ENCODE measurements at regions not wholly inside any gene's neighbourhood (a gene's known extent, or its start where the extent isn't known, plus 50 kb on each side); places are given as distances from the start of the nearest gene placed in this dataset.

GRCh38 chr5:92418341-92418740 lies 1035.2 kb upstream of the ARRDC3 start:
- Histone ChIP-seq H3K27ac (no peak overlapping the region), H3K4me1 (no peaks in the 10 kb centered on the region), H3K9me3 (no peaks in the 10 kb centered on the region), H3K27me3 (no peaks in the 10 kb centered on the region), H3K36me3 (no peaks in the 10 kb centered on the region), H3K4me3 (no peak overlapping the region)
- TF ChIP-seq CTCF (IDR thresholded peaks at IDR 0.05): no peak
- intact Hi-C loops (cut with DNase I; ENCODE audit: low total_unique reads): no loop called here
- no peak for DNase-seq

- H3K36me3 ChIP-seq: no peaks in the 10 kb centered on the region
- DNase-seq: no peak
- TF ChIP-seq CTCF (IDR thresholded peaks at IDR 0.05): no peak
- H3K27me3 ChIP-seq: no peaks in the 10 kb centered on the region
- no peak overlapping the region for H3K27ac ChIP-seq
- H3K4me1 ChIP-seq: no peaks in the 10 kb centered on the region
- H3K4me3 ChIP-seq: no peak overlapping the region
- intact Hi-C loops (cut with DNase I; ENCODE audit: low total_unique reads): no loop called here
- H3K9me3 ChIP-seq: no peaks in the 10 kb centered on the region
Observed at GRCh38 chr5:92409134-92409533, 1026.0 kb upstream of the ARRDC3 start.

- DNase-seq: no peak
- Histone ChIP-seq H3K27ac (no peak overlapping the region), H3K36me3 (no peaks in the 10 kb centered on the region), H3K4me1 (no peaks in the 10 kb centered on the region), H3K4me3 (no peak overlapping the region), H3K9me3 (no peaks in the 10 kb centered on the region), H3K27me3 (no peaks in the 10 kb centered on the region)
- intact Hi-C loops (cut with DNase I; ENCODE audit: low total_unique reads): no loop called here
- TF ChIP-seq CTCF (IDR thresholded peaks at IDR 0.05): no peak
Observed at GRCh38 chr5:92402956-92403702, 1020.0 kb upstream of the ARRDC3 start.

GRCh38 chr5:92402045-92402444 lies 1018.9 kb upstream of the ARRDC3 start:
- no peaks in the 10 kb centered on the region for H3K36me3 ChIP-seq
- H3K27me3 ChIP-seq: no peaks in the 10 kb centered on the region
- intact Hi-C loops (cut with DNase I; ENCODE audit: low total_unique reads): no loop called here
- no peak for TF ChIP-seq CTCF (IDR thresholded peaks at IDR 0.05)
- H3K27ac ChIP-seq: no peak overlapping the region
- no peak overlapping the region for H3K4me3 ChIP-seq
- no peaks in the 10 kb centered on the region for H3K9me3 ChIP-seq
- DNase-seq: no peak
- H3K4me1 ChIP-seq: no peaks in the 10 kb centered on the region

- H3K4me3 ChIP-seq: no peak overlapping the region
- no peak overlapping the region for H3K27ac ChIP-seq
- no peak for DNase-seq
- H3K9me3 ChIP-seq: no peaks in the 10 kb centered on the region
- H3K27me3 ChIP-seq: no peaks in the 10 kb centered on the region
- no peaks in the 10 kb centered on the region for H3K36me3 ChIP-seq
- no peak for TF ChIP-seq CTCF (IDR thresholded peaks at IDR 0.05)
- intact Hi-C loops (cut with DNase I; ENCODE audit: low total_unique reads): no loop called here
- H3K4me1 ChIP-seq: no peaks in the 10 kb centered on the region
Observed at GRCh38 chr5:92401492-92401891, 1018.4 kb upstream of the ARRDC3 start.

- no peak for TF ChIP-seq CTCF (IDR thresholded peaks at IDR 0.05)
- Histone ChIP-seq H3K36me3 (no peaks in the 10 kb centered on the region), H3K27me3 (no peaks in the 10 kb centered on the region), H3K9me3 (no peaks in the 10 kb centered on the region), H3K4me1 (no peaks in the 10 kb centered on the region), H3K4me3 (no peak overlapping the region), H3K27ac (no peak overlapping the region)
- DNase-seq: no peak
- intact Hi-C loops (cut with DNase I; ENCODE audit: low total_unique reads): no loop called here
Observed at GRCh38 chr5:92394936-92395335, 1011.8 kb upstream of the ARRDC3 start.

All from tibial artery (tissue), 4 donors.